HCT116 (cell line): ENCODE measurements at regions not wholly inside any gene's neighbourhood (a gene's known extent, or its start where the extent isn't known, plus 50 kb on each side); places are given as distances from the start of the nearest gene placed in this dataset.

Experiments used
- CTCF ChIP-seq, 3 experiments: fragments of 200-600 bp in 1 of 3; sonication (generic) in 1 of 3; IDR thresholded peaks in 2 of 3; conservative IDR thresholded peaks in 1 of 3; 2 replicates each; pipeline ENCODE4 v1.5.1; 2012 to 2017; ENCODE audit warnings: low read depth in 2 of 3, low read length in 2 of 3, antibody characterized with exemption in 1 of 3, borderline replicate concordance in 1 of 3, control low read depth in 1 of 3, mild to moderate bottlenecking in 1 of 3, mixed read lengths in 1 of 3, mixed run types in 1 of 3, moderate library complexity in 1 of 3; ENCODE audit not compliant: insufficient read depth in 1 of 3
- ELF1 ChIP-seq: IDR thresholded peaks from 2 replicates; pipeline ENCODE4 v1.6.1; 2012; ENCODE audit warnings: low read depth, borderline replicate concordance
- EZH2 ChIP-seq: fragments of 200-600 bp; sonication (generic); IDR thresholded peaks from 2 replicates; pipeline ENCODE4 v1.6.1; 2017; ENCODE audit warnings: antibody characterized with exemption, mixed run types
- POLR2A ChIP-seq: IDR thresholded peaks from 2 replicates; pipeline ENCODE4 v1.7.0; 2011; ENCODE audit warnings: borderline replicate concordance; ENCODE audit not compliant: insufficient read depth, insufficient read length; ENCODE audit errors: extremely low read depth
- POLR2AphosphoS5 ChIP-seq: IDR thresholded peaks from 2 replicates; pipeline ENCODE4 v1.6.1; 2011; ENCODE audit warnings: mild to moderate bottlenecking, low read depth, low read length, moderate library complexity
- RAD21 ChIP-seq: IDR thresholded peaks from 2 replicates; pipeline ENCODE4 v1.6.1; 2012; ENCODE audit warnings: low read depth, mild to moderate bottlenecking
- SP1 ChIP-seq: IDR thresholded peaks from 2 replicates; pipeline ENCODE4 v1.6.1; 2012; ENCODE audit warnings: low read depth
- YY1 ChIP-seq: IDR thresholded peaks from 2 replicates; pipeline ENCODE4 v1.6.1; 2011; ENCODE audit warnings: low read length, low read depth, moderate library complexity, mild to moderate bottlenecking; ENCODE audit not compliant: insufficient replicate concordance; ENCODE audit errors: extremely low read depth
- ZNF274 ChIP-seq: fragments of 200-500 bp; sonication (Bioruptor generic); IDR thresholded peaks from 2 replicates; pipeline ENCODE4 v1.6.1; 2014; ENCODE audit warnings: mild to moderate bottlenecking, low read depth, low read length, inconsistent platforms
- TF ChIP-seq, protein P1 (sequence below): IDR thresholded peaks from 2 replicates; pipeline ENCODE4 v1.6.1; 2012; ENCODE audit warnings: low read depth
- TF ChIP-seq, protein P2 (sequence below): IDR thresholded peaks from 2 replicates; pipeline ENCODE4 v1.6.1; 2012

DNA sequence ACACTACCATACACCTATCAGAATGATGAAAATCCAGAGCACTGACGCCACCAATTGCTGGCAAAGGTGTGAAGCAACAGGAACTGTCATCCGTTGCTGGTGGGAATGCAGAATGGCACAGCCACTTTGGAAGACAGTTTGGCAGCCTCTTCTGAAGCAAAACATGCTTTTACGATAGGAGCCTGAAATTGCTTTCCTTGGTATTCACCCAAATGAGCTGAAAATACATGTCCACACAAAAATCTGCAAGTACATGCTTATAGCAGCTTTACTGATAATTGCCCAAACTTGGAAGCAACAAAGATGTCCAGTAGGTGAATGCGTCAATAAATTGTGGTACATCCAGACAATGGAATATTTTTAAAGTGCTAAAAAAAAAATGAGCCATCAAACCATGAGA is 322.8 kb upstream of the FAT1 start:
- TF ChIP-seq, protein P1, sequence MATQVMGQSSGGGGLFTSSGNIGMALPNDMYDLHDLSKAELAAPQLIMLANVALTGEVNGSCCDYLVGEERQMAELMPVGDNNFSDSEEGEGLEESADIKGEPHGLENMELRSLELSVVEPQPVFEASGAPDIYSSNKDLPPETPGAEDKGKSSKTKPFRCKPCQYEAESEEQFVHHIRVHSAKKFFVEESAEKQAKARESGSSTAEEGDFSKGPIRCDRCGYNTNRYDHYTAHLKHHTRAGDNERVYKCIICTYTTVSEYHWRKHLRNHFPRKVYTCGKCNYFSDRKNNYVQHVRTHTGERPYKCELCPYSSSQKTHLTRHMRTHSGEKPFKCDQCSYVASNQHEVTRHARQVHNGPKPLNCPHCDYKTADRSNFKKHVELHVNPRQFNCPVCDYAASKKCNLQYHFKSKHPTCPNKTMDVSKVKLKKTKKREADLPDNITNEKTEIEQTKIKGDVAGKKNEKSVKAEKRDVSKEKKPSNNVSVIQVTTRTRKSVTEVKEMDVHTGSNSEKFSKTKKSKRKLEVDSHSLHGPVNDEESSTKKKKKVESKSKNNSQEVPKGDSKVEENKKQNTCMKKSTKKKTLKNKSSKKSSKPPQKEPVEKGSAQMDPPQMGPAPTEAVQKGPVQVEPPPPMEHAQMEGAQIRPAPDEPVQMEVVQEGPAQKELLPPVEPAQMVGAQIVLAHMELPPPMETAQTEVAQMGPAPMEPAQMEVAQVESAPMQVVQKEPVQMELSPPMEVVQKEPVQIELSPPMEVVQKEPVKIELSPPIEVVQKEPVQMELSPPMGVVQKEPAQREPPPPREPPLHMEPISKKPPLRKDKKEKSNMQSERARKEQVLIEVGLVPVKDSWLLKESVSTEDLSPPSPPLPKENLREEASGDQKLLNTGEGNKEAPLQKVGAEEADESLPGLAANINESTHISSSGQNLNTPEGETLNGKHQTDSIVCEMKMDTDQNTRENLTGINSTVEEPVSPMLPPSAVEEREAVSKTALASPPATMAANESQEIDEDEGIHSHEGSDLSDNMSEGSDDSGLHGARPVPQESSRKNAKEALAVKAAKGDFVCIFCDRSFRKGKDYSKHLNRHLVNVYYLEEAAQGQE = no peak
- TF ChIP-seq EZH2 (no peak), ELF1 (no peak), CTCF (IDR thresholded peaks at IDR 0.05 in 2 of 3, conservative IDR thresholded peaks at IDR 0.05 in 1 of 3; ENCODE audit: borderline replicate concordance in 1 of 3, insufficient read depth in 1 of 3, low read depth in 2 of 3, low read length in 2 of 3) (no peak), POLR2A (no peak), ZNF274 (no peak), YY1 (no peak), RAD21 (no peak), POLR2AphosphoS5 (no peak), SP1 (no peak)
- TF ChIP-seq, protein P2, sequence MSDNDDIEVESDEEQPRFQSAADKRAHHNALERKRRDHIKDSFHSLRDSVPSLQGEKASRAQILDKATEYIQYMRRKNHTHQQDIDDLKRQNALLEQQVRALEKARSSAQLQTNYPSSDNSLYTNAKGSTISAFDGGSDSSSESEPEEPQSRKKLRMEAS = no peak
